ENCODE measurements at regions not wholly inside any gene's neighbourhood (a gene's known extent, or its start where the extent isn't known, plus 50 kb on each side); places are given as distances from the start of the nearest gene placed in this dataset.

DNA sequence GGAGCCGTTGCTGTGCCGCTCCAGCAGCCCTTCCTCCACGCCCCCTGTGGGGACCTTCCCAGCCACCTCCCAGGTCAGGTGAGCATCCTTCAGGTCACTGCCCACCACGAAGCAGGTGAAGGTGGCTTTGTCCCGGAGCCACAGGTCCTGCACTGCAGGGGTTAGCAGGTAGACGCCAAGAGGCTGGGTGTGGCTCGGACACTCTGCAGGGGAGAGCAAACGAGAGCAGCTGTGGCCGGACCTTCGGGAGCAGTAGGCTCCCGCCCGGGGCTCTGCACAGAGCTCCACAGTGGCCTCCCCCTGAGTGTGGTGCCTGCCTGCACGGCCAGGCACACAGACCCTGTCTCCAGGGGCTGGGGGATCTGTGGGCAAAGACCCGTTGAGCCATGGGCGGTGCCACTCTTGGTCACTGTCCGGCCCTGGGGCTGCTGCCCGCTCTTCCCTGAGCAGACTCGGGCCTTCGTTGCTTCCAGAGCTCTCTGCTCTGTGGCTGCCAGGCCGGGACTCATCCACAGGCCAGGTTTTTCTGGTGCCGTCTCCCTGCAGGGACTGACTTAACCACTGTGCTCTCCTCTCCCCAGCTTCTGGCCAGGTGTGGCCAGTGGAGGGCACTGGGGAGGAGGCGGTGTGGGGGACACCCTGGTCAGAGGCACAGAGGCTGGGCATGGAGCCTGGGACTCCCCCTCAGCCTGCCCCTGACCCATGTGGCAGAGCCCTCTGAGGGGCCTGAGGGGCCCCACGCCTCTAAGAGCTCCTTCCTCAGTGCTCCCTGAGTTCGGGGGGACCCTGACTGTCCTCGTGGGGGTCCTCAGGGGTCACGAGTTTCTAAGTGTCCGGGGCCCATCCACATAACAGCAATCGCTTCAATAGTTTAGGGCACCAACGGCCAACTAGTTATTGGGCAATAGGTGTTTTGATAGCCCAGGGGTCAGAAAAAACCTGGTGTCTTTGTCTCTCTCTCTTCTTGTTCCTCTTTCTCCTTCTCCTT, 314.9 kb downstream of the TMEM121 start:
- 68 to 73% methylated on average over 4 to 6 of the region's 29 CpGs for WGBS, 2 donors
- intact Hi-C loops (cut with DNase I) = no loop called here

GRCh38 chr14:105842105-105842504, 315.7 kb downstream of the TMEM121 start:
- no peak for DNase-seq
- Histone ChIP-seq H3K27ac (no peak overlapping the region), H3K36me3 (no peaks in the 10 kb centered on the region), H3K4me3 (no peak overlapping the region), H3K9me3 (no peaks in the 10 kb centered on the region), H3K4me1 (no peaks in the 10 kb centered on the region), H3K27me3 (no peaks in the 10 kb centered on the region)
- intact Hi-C loops (cut with DNase I) = no loop called here
- TF ChIP-seq POLR2A (IDR thresholded peaks at IDR 0.05) = no peak
- no peak for TF ChIP-seq CTCF (IDR thresholded peaks at IDR 0.05)
- WGBS, 2 donors = 77 to 84% methylated on average over 4 of the region's 4 CpGs

More for the DNA sequence above, 314.9 kb downstream of the TMEM121 start:
- no peaks in the 10 kb centered on the region for H3K27me3 ChIP-seq
- no peaks in the 10 kb centered on the region for H3K4me1 ChIP-seq
- H3K4me3 ChIP-seq = no peak overlapping the region
- DNase-seq = no peak
- no peak overlapping the region for H3K27ac ChIP-seq
- no peaks in the 10 kb centered on the region for H3K36me3 ChIP-seq
- H3K9me3 ChIP-seq = no peaks in the 10 kb centered on the region
- TF ChIP-seq CTCF (IDR thresholded peaks at IDR 0.05) (no peak), POLR2A (IDR thresholded peaks at IDR 0.05) (no peak)

DNA sequence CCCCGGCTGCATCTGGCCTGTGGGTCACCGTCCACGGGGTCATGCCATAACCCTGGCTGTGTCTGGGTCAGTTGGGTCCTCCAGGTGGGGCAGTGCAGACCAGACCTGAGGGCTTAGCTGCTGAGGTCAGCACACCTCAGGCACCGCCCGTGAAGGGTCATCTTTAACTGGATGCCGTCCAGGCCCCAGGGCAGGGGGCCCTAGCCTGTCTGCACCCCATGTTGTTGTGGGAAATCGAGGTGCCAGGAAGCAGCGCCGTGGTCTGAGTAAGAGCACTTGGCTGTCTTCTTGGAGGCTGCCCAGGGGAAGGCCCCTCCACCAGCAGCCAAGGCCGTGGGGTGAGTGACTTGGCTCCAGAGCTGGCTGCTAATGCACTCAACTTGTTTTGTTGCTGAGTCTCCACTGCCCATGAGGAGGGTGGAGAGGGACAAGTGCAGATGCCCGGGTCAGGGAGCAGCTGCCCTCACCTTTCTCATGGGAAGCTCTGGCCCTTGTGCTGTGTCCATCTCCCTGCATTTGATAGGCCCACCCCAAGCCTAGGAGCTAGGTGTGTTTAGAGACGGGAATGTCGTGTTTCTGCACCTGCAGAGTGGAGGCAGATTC, 317.2 kb downstream of the TMEM121 start:
- no peaks in the 10 kb centered on the region for H3K27me3 ChIP-seq
- TF ChIP-seq CTCF (IDR thresholded peaks at IDR 0.05) (no peak), POLR2A (IDR thresholded peaks at IDR 0.05) (no peak)
- H3K27ac ChIP-seq = no peak overlapping the region
- WGBS, 2 donors = 46 to 62% methylated on average over 6 to 13 of the region's 13 CpGs
- no peaks in the 10 kb centered on the region for H3K9me3 ChIP-seq
- H3K36me3 ChIP-seq = no peaks in the 10 kb centered on the region
- no peak for DNase-seq
- H3K4me3 ChIP-seq = no peak overlapping the region
- intact Hi-C loops (cut with DNase I) = no loop called here
- H3K4me1 ChIP-seq = no peaks in the 10 kb centered on the region

DNA sequence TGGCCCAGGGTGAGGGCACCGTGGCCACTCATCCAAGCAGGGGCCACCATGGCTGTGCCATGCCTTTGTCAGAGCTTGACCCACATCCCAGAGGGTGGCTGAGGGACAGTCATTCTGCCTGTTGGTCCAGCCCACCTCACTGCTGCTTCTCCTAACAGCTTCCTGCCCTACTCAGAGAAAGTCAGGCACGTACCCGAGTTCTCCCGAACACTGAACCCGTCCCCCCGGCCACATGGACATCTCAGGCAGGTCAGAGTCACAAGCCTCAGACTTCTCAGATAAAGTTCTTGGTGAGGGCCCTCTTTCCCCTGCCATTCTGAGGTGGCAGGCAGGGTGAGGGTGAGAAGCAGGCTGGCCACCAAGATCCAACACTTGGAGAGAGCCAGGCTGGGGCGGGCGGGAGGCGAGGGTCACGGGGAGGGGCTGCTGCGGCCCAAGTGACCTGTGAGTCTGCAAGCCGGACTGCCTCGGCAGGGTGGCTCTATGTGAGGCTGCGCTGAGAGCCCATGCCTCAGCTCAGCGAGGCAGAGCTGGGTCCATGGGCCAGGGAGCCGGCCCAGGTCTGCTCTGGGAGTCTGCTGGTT, 317.8 kb downstream of the TMEM121 start:
- DNase-seq = no peak
- WGBS, 2 donors = 90% methylated on average over 2 of the region's 16 CpGs; no CpG with 5 or more reads in 1 of the 2 donors
- H3K27ac ChIP-seq = no peak overlapping the region
- no peaks in the 10 kb centered on the region for H3K4me1 ChIP-seq
- H3K9me3 ChIP-seq = no peaks in the 10 kb centered on the region
- no peak overlapping the region for H3K4me3 ChIP-seq
- TF ChIP-seq POLR2A (IDR thresholded peaks at IDR 0.05) (no peak), CTCF (IDR thresholded peaks at IDR 0.05) (no peak)
- H3K36me3 ChIP-seq = no peaks in the 10 kb centered on the region
- H3K27me3 ChIP-seq = no peaks in the 10 kb centered on the region
- intact Hi-C loops (cut with DNase I) = no loop called here
